ENCODE measurements at regions not wholly inside any gene's neighbourhood (a gene's known extent, or its start where the extent isn't known, plus 50 kb on each side); places are given as distances from the start of the nearest gene placed in this dataset.

- DNase-seq, result no peak
Observed at GRCh38 chr1:177385760-177386698, 215.3 kb downstream of the BRINP2 start.

GRCh38 chr1:177384461-177384860 lies 213.7 kb downstream of the BRINP2 start:
- no peak for DNase-seq

- no peak for DNase-seq
Observed at GRCh38 chr1:177383715-177384114, 213.0 kb downstream of the BRINP2 start.

- no peak for DNase-seq
Observed at GRCh38 chr1:177377866-177378265, 207.1 kb downstream of the BRINP2 start.

- DNase-seq, result no peak
Observed at GRCh38 chr1:177368255-177368654, 197.5 kb downstream of the BRINP2 start.

- no peak for DNase-seq
Observed at GRCh38 chr1:177366091-177366490, 195.3 kb downstream of the BRINP2 start.

GRCh38 chr1:177360791-177361190 lies 190.0 kb downstream of the BRINP2 start:
- DNase-seq, result no peak

GRCh38 chr1:177356674-177357435 lies 186.1 kb downstream of the BRINP2 start:
- no peak for DNase-seq

GRCh38 chr1:177355575-177355974 lies 184.8 kb downstream of the BRINP2 start:
- DNase-seq, result no peak

- DNase-seq, result no peak
Observed at GRCh38 chr1:177354247-177354646, 183.5 kb downstream of the BRINP2 start.

GRCh38 chr1:177351361-177352108 lies 180.8 kb downstream of the BRINP2 start:
- DNase-seq, result no peak

- no peak for DNase-seq
Observed at GRCh38 chr1:177346790-177347359, 176.1 kb downstream of the BRINP2 start.

- no peak for DNase-seq
Observed at GRCh38 chr1:177343445-177343844, 172.7 kb downstream of the BRINP2 start.

- no peak for DNase-seq
Observed at GRCh38 chr1:177341773-177342172, 171.0 kb downstream of the BRINP2 start.

- no peak for DNase-seq
Observed at GRCh38 chr1:177340601-177341067, 169.9 kb downstream of the BRINP2 start.

GRCh38 chr1:177338376-177338775 lies 167.6 kb downstream of the BRINP2 start:
- DNase-seq, result no peak

GRCh38 chr1:177334903-177335302 lies 164.1 kb downstream of the BRINP2 start:
- no peak for DNase-seq

- DNase-seq, result no peak
Observed at GRCh38 chr1:177333936-177334595, 163.3 kb downstream of the BRINP2 start.

Measured in SHP77 (cell line).